ENCODE measurements at regions not wholly inside any gene's neighbourhood (a gene's known extent, or its start where the extent isn't known, plus 50 kb on each side); places are given as distances from the start of the nearest gene placed in this dataset.

DNA sequence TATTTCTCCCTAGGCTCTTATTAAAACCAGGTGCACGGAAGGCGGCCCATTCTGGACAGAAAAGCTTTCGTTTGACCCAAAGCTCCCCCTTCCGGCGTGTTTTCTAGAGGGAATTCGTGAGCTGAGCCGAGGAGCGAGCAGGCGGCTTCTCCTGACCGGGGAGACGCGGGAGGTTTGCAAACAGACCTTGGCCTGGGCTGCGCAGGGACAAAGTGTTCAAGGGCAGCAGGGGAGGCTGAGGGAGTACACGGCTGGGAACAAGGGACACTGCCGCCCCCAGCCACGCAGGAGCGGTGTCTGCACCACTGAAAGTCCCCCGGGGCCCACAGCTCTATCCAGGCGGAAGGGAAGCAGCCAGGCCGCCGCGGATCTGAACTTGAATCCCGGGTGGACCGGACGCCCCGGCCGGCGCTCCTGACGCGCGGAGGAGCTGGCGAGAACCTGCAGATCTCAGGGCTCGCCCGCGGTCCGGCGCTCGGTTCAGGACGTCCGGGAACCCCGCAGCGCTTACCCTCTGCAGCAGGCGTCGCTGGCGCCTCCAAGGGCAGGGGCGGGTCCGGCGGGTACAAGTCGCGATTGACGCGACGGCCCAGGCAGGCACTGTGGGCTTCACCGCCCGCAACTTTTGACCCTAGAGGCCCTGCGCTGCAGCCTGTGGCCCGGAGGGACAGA, 101.9 kb downstream of the WT1 start:
- H3K4me1 ChIP-seq (ENCODE audit: control insufficient read depth in 1 of 2, insufficient read depth in 1 of 2, low read depth in 1 of 2, low read length in 1 of 2) = peaks cover 6 to 8% of the 10 kb centered on the region in 2 experiments
- peaks cover 75% of the 10 kb centered on the region for H3K27me3 ChIP-seq
- H3K4me3 ChIP-seq (ENCODE audit: low read depth in 1 of 2, low read length in 1 of 2) = peak overlapping the region in 1 of 2 experiments; percentile 14
- no peaks in the 10 kb centered on the region for H3K9me3 ChIP-seq
- TF ChIP-seq, protein P1, sequence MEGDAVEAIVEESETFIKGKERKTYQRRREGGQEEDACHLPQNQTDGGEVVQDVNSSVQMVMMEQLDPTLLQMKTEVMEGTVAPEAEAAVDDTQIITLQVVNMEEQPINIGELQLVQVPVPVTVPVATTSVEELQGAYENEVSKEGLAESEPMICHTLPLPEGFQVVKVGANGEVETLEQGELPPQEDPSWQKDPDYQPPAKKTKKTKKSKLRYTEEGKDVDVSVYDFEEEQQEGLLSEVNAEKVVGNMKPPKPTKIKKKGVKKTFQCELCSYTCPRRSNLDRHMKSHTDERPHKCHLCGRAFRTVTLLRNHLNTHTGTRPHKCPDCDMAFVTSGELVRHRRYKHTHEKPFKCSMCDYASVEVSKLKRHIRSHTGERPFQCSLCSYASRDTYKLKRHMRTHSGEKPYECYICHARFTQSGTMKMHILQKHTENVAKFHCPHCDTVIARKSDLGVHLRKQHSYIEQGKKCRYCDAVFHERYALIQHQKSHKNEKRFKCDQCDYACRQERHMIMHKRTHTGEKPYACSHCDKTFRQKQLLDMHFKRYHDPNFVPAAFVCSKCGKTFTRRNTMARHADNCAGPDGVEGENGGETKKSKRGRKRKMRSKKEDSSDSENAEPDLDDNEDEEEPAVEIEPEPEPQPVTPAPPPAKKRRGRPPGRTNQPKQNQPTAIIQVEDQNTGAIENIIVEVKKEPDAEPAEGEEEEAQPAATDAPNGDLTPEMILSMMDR (IDR thresholded peaks at IDR 0.05) = no peak
- no peaks in the 10 kb centered on the region for H3K36me3 ChIP-seq
- no peak overlapping the region for H3K27ac ChIP-seq

DNA sequence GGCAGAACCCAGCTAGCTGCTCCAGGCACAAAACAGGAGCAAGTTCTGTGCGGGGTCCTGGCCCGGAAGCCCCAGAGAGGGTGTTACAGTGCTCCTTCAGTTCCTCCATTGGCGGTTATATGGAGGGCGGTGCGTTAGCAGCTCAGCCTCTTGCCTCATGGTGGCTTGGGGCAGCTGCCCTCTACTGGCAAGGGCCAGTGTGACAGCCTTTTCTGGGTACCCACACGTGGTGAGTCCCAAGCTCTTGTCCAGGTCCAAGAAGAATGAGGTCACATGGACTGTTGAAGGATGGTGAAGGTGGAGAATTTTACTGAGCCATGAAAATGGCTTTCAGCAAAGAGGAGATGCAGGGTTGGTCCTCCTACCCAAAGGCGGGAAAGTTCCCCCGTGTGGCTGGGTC, 100.5 kb downstream of the WT1 start:
- Histone ChIP-seq H3K27me3 (peaks cover 70% of the 10 kb centered on the region), H3K4me3 (ENCODE audit: low read depth in 1 of 2, low read length in 1 of 2) (no peak overlapping the region), H3K9me3 (no peaks in the 10 kb centered on the region), H3K27ac (no peak overlapping the region), H3K4me1 (ENCODE audit: control insufficient read depth in 1 of 2, insufficient read depth in 1 of 2, low read depth in 1 of 2, low read length in 1 of 2) (peaks cover 6 to 8% of the 10 kb centered on the region in 2 experiments), H3K36me3 (no peaks in the 10 kb centered on the region)
- TF ChIP-seq, protein P1 (IDR thresholded peaks at IDR 0.05) = no peak
